ENCODE measurements at regions not wholly inside any gene's neighbourhood (a gene's known extent, or its start where the extent isn't known, plus 50 kb on each side); places are given as distances from the start of the nearest gene placed in this dataset.

GRCh38 chr2:192487636-192488035 is 292.9 kb upstream of the TMEFF2 start:
- DNase-seq, result no peak
- Histone ChIP-seq H3K4me3 (ENCODE audit: low read depth, low read length) (no peak overlapping the region), H3K36me3 (no peaks in the 10 kb centered on the region), H3K9me3 (ENCODE audit: severe bottlenecking) (no peaks in the 10 kb centered on the region), H3K27ac (no peak overlapping the region), H3K27me3 (ENCODE audit: insufficient read depth, low read depth, severe bottlenecking) (no peaks in the 10 kb centered on the region)
- TF ChIP-seq CTCF (IDR thresholded peaks at IDR 0.05; ENCODE audit: low read depth, low read length), result no peak

- Histone ChIP-seq H3K4me3 (ENCODE audit: low read depth, low read length) (no peak overlapping the region), H3K27ac (no peak overlapping the region)
- no peak for TF ChIP-seq CTCF (IDR thresholded peaks at IDR 0.05; ENCODE audit: low read depth, low read length)
Measured at GRCh38 chr2:192484903-192485302, 290.2 kb upstream of the TMEFF2 start.

GRCh38 chr2:192480984-192481383 is 286.3 kb upstream of the TMEFF2 start:
- DNase-seq, result no peak
- H3K4me3 ChIP-seq (ENCODE audit: low read depth, low read length), result no peak overlapping the region
- no peak overlapping the region for H3K27ac ChIP-seq
- H3K27me3 ChIP-seq (ENCODE audit: insufficient read depth, low read depth, severe bottlenecking), result no peaks in the 10 kb centered on the region
- H3K9me3 ChIP-seq (ENCODE audit: severe bottlenecking), result no peaks in the 10 kb centered on the region
- TF ChIP-seq CTCF (IDR thresholded peaks at IDR 0.05; ENCODE audit: low read depth, low read length), result no peak
- H3K36me3 ChIP-seq, result no peaks in the 10 kb centered on the region

More at GRCh38 chr2:192484903-192485302, 290.2 kb upstream of the TMEFF2 start:
- no peaks in the 10 kb centered on the region for H3K9me3 ChIP-seq (ENCODE audit: severe bottlenecking)
- H3K27me3 ChIP-seq (ENCODE audit: insufficient read depth, low read depth, severe bottlenecking), result no peaks in the 10 kb centered on the region
- H3K36me3 ChIP-seq, result no peaks in the 10 kb centered on the region
- no peak for DNase-seq

DNA sequence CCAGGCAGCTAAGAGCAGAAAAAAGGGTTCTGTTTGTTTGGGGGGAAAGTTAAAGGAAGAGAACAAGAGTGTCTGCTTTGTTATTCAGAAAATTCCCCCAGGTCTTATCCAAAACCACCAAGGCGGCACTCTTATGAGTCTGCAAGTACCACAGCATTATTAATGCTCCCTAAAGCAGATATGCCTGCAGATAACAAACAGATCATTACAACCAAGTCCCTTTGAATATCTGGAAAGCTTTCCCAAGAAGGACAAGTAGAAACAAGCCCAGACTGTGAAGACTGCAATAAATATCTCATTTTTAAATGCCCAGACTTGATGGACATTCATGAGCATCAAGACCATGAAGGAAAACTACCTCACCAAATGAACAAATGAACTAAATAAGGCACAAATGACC is 278.6 kb upstream of the TMEFF2 start:
- Histone ChIP-seq H3K4me3 (ENCODE audit: low read depth, low read length) (no peak overlapping the region), H3K27me3 (ENCODE audit: insufficient read depth, low read depth, severe bottlenecking) (no peaks in the 10 kb centered on the region), H3K36me3 (no peaks in the 10 kb centered on the region), H3K27ac (no peak overlapping the region), H3K9me3 (ENCODE audit: severe bottlenecking) (no peaks in the 10 kb centered on the region)
- TF ChIP-seq CTCF (IDR thresholded peaks at IDR 0.05; ENCODE audit: low read depth, low read length), result no peak
- DNase-seq, result no peak

DNA sequence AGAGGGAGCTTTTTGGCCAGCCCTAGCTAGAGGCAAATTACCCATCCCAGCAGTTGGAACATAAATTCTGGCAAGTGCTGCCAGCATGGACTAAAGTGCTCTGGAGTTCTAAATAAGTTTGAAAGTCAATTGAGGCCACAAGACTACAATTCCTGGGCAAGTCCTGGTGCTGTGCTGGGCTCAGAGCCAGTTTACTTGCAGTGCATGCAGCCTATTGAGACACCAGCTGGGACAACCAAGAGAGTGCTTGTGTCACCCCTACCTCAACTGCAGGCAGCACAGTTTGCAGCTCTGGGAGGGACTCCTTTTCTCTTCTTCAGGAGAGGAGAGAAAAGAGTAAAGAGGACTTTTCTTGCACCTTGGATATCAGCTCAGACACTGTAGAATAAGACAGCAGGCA is 277.2 kb upstream of the TMEFF2 start:
- no peak for TF ChIP-seq CTCF (IDR thresholded peaks at IDR 0.05; ENCODE audit: low read depth, low read length)
- no peak for DNase-seq
- Histone ChIP-seq H3K36me3 (no peaks in the 10 kb centered on the region), H3K4me3 (ENCODE audit: low read depth, low read length) (no peak overlapping the region), H3K27me3 (ENCODE audit: insufficient read depth, low read depth, severe bottlenecking) (no peaks in the 10 kb centered on the region), H3K27ac (no peak overlapping the region), H3K9me3 (ENCODE audit: severe bottlenecking) (no peaks in the 10 kb centered on the region)

DNA sequence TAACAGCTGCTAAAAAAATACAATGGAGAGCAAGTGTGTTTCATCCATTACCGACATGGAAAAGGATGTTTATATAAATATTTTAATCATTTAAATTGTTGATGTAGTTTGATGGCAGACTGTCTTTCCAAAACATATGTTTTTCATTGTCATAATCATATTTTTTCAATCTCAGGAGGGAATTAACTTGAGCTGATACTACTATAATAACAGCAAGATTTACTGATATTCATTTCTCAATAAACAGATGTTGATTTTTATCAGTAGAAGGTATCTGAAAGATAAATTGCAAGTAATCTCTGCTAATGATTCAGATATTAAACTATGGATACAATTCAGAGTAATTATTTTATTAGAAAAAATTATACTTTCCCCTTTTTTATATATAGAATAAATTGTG is 274.9 kb upstream of the TMEFF2 start:
- no peak for TF ChIP-seq CTCF (IDR thresholded peaks at IDR 0.05; ENCODE audit: low read depth, low read length)
- no peaks in the 10 kb centered on the region for H3K9me3 ChIP-seq (ENCODE audit: severe bottlenecking)
- no peak overlapping the region for H3K27ac ChIP-seq
- no peak for DNase-seq
- H3K4me3 ChIP-seq (ENCODE audit: low read depth, low read length), result no peak overlapping the region
- H3K27me3 ChIP-seq (ENCODE audit: insufficient read depth, low read depth, severe bottlenecking), result no peaks in the 10 kb centered on the region
- H3K36me3 ChIP-seq, result no peaks in the 10 kb centered on the region

All from WERI-Rb-1 (cell line).